ENCODE measurements at regions not wholly inside any gene's neighbourhood (a gene's known extent, or its start where the extent isn't known, plus 50 kb on each side); places are given as distances from the start of the nearest gene placed in this dataset.
"Not testable (repeated sequence)": the region's sequence is repeated elsewhere in the genome, so short reads cannot be mapped to it uniquely, and the experiment has no call there.

GRCh38 chr4:158051401-158052235 is 121.2 kb downstream of the GASK1B start:
- no peak for DNase-seq

- no peak for DNase-seq
Measured at GRCh38 chr4:158050942-158051341, 121.9 kb downstream of the GASK1B start.

GRCh38 chr4:158046345-158046744 is 126.5 kb downstream of the GASK1B start:
- DNase-seq, result no peak

- no peak for DNase-seq
Measured at GRCh38 chr4:158043971-158044618, 128.7 kb downstream of the GASK1B start.

- no peak for DNase-seq
Measured at GRCh38 chr4:158042591-158043030, 130.2 kb downstream of the GASK1B start.

GRCh38 chr4:158038718-158039117 is 134.1 kb downstream of the GASK1B start:
- DNase-seq, result no peak

- DNase-seq, result no peak
Measured at GRCh38 chr4:158036998-158037397, 135.8 kb downstream of the GASK1B start.

- DNase-seq, result no peak
Measured at GRCh38 chr4:158035662-158036195, 137.1 kb downstream of the GASK1B start.

GRCh38 chr4:158033416-158034120 is 139.3 kb downstream of the GASK1B start:
- DNase-seq, result no peak

GRCh38 chr4:158032733-158033415 is 140.0 kb downstream of the GASK1B start:
- DNase-seq, result no peak

GRCh38 chr4:158028381-158028780 is 144.4 kb downstream of the GASK1B start:
- DNase-seq, result not testable (repeated sequence)

GRCh38 chr4:158025131-158025530 is 147.7 kb downstream of the GASK1B start:
- no peak for DNase-seq

GRCh38 chr4:158020734-158021346 is 152.0 kb downstream of the GASK1B start:
- no peak for DNase-seq

GRCh38 chr4:158020176-158020575 is 152.6 kb downstream of the GASK1B start:
- no peak for DNase-seq

- DNase-seq, result no peak
Measured at GRCh38 chr4:158018831-158019230, 154.0 kb downstream of the GASK1B start.

GRCh38 chr4:158018221-158018830 is 154.5 kb downstream of the GASK1B start:
- no peak for DNase-seq

GRCh38 chr4:158016511-158016910 is 156.3 kb downstream of the GASK1B start:
- no peak for DNase-seq

- no peak for DNase-seq
Measured at GRCh38 chr4:158015241-158015640, 157.6 kb downstream of the GASK1B start.

- no peak for DNase-seq
Measured at GRCh38 chr4:158013858-158014257, 159.0 kb downstream of the GASK1B start.

- DNase-seq, result no peak
Measured at GRCh38 chr4:158010361-158010760, 162.5 kb downstream of the GASK1B start.

GRCh38 chr4:158008551-158009218 is 164.1 kb downstream of the GASK1B start:
- no peak for DNase-seq
